Right renal pelvis (tissue), 4 donors: ENCODE measurements at regions not wholly inside any gene's neighbourhood (a gene's known extent, or its start where the extent isn't known, plus 50 kb on each side); places are given as distances from the start of the nearest gene placed in this dataset.
A peak's percentile ranks its signal among the peaks of the same experiment; 100 is the strongest.

Experiments
- DNase-seq, 4 donors: peaks; one replicate each; pipeline ENCODE4 v3.0.0-alpha.2; 2013; ENCODE audit warnings: low read depth in 4 of 4, low spot score in 3 of 4, missing footprints in 1 of 4

DNA sequence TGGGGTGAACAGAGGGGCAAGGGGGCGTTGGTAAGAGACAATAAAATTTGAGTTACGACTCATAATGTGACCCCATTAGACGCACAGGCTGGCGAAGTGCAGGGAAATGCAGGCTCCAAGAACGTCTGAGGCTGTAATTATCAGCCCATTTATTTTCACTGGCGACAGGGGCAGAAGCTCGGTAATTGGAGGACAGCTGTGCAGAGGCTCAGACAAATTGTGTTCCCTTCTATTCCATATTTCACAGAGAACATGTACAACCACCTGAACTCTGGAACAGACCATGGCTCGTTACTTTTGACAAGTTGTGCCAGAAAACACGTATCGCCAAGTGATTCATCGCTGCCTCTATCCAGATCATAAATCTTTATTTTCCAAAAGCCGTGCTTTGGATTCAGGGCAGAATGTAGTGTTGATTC, 137.3 kb upstream of the FRMD4A start:
- DNase-seq = no peak

DNA sequence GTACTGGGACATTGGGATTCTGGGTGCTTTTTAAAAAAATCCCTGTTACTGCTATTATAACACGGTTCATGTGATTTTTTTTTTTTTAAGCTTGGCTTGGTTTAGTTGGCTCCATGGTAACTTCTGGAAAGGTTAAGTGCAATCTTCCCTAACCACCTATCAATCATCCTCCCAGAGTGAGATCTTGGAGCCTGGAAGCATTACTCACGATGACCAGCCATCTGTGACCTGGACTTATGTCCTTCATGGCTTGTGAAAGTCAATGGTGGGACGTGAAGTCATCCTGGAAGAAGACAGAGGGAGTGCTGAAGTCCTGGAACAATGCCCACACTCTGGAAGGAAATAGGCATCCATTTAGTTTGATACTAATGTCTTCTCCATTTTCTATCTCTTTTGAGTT, 135.5 kb upstream of the FRMD4A start:
- DNase-seq = peak in 1 of 4 donors; percentile 6

DNA sequence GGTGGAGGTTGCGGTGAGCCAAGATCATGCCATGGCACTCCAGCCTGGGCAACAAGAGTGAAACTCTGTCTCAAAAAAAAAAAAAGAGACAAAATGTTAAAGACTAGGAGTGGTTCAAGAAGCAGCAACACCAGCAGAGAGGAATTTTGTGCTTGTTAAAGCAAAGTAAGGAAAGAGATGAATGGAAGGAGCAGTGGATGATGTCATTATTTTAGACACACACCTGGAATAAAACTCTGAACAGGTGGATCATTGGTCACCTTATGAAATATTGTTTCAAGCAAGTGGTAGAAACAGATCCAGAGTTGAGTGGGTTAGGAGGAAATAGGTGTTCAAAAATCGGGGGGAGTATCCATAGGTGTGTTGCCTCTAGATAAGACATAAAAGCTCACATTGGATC, 129.7 kb upstream of the FRMD4A start:
- no peak for DNase-seq

DNA sequence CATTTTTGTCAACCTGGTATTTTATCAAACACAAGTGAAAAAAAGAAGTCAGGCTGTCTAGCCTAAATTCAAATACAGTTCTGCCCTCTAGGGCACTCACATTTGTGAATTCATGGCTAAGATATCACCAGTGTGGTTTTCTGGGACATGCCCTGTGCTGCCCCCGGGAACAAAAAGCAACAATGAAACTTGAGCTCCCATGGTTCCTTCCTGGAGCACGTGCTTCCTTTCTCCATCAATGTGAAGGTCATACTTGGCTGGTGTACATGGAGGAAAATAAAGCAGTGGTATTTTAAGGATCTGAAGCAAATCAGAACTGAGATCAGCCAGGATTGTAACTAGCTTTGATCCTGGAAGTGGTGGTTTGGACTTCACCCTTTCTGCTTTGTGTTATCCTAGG, 128.9 kb upstream of the FRMD4A start:
- DNase-seq = no peak

DNA sequence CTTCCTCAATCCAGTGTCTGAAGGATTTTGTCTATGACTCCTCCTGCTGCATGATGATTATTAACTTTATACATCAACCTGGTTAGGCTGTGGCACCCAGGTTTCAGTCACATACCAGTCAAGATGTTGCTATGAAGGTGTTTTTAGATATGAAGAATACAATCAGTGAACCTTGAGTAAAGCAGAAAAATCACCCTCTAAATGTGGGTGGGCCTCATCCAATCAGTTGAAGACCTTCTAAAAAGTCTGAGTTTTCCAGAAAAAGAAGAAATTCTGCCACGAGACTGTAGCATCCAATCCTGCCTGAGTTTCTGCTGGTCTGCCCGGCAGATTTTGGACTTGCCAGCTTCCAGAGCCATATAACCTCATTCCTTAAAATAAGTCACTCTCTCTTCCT, 126.1 kb upstream of the FRMD4A start:
- DNase-seq = no peak

DNA sequence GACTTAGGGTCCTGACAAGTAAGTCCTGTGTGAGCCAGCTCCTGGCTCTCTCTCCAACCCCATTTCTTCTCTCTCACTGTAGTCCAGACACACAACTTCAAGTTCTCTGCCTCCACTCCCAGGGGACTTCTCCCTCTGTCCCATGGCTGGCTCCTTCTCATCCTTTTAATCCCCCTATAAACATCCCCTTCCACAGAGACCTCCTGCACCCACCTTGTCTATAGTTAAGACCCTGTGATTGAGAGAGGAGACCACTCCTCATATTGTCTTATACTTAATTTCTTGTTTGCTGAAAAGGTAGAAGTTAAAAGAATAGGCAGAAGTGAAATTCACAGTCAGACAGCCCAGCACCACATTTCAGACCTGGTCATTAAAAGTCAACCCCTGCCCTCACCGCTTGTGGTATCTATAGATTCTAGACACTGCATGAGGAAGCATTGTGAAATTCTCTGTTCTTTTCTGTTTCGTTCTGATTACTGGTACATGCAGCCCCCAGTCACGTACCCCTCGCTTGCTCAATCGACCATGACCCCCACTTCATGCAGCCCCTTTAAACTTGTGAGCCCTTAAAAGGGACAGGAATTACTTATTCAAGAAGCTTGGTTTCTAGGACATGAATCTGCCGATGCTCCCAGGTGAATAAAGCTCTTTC, 125.6 kb upstream of the FRMD4A start:
- DNase-seq = no peak

DNA sequence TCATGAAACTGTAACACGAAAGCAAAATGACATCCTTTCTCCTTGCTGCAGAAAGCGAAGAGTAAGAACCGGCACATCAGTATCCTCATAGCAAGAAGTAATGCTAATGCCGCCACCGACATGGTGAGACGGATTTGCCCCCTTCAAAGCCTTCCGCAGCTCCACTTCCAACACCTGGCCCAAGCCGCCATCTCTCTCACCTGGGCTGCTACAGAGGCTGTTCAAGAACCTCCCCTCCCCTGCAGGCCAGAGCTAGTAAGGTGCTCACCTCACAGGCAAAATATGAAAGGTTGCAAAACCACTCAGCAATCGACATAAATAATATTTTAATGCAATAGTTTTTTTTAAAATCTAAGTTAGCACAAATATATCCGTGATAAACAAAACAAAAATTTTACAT, 123.9 kb upstream of the FRMD4A start:
- no peak for DNase-seq

DNA sequence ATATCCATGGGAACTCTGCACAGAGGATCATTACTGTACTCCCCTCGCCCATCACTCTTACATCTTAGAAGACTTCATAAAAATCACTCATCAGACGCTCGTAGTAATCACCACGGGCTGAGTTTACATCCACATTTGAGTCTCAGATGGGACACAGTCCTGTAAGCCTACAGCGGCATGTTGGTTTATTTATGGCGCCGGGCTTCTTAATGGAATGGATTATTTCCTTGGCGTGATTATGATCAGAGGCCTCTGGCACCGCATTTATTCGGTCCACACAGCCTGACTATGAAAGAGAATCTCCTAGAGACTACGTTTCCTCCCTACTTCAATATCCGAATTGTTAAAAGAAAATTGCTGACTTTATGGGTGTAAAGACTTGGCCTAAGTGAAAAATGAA, 123.5 kb upstream of the FRMD4A start:
- DNase-seq = no peak

DNA sequence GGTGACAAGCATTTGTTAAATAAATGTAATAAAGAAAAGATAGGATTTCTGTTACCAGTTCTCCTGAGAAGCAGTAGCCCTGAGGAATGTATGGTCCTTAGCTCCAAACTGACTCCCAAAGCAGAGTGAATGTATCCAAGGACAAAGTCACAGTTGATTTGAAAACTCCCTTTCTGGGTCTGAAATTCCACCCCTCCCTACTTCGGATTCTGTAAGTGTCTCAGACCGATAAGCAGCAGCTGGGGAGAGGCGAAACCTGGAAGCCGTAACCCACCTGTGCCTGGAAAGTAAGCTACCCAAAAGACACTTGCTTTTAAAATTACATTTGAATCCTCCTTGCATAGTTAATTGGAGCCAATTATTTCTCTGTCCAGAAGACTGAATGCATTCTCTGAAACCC, 122.9 kb upstream of the FRMD4A start:
- DNase-seq = no peak

DNA sequence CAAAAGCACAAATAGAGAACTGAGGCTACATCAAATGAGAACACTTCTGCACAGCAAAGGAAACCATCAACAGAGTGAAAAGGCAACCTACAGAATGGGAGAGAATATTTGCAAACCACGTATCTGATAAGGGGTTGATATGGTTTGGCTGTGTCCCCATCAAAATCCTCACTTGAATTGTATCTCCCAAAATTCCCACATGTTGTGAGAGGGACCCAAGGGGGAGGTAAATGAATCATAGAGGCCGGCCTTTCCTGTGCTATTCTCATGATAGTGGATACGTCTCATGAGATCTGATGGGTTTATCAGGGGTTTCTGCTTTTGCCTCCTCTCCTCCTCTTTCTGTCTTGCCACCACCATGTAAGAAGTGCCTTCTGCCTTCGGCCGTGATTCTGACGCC, 120.6 kb upstream of the FRMD4A start:
- no peak for DNase-seq

DNA sequence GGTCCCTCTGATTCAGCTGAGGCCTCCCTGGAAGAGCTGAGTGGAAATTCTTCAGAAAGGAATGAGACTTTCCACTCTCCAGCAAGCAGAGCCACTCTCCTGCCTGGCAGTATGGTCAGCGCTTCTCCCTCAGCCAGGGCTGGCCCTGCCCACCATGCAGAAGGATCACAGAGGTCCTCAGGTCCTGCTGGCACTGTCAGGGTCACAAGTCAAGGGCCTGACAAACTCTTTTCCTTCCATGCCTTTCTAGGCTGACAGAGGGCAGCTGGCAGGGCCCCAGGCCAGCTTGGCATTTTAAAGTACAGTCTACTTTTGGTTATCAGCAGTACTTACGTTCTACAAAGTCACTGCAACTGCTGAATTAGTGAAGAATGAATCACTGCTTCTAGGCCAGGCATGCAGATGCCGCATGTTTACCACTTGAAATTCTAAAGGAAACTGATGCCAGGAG, 119.3 kb upstream of the FRMD4A start:
- DNase-seq = no peak

DNA sequence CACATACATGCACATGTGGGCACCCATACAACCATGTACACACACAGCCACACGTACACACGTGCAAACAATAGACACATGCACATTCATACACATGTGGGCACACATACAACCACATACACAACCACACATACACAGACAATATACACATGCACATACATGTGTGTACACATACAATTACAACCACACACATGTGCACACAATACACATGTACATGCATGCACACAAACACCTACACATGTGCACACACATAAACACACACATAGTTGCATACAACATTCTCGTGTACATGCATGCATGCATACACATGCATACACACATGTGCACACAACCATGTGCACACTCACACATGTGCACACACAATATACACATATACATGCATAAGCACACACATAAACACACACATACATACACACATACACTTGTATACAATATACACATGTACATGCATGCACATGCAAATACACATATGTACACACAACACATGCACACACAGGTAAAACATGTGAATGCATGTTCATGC, 118.6 kb upstream of the FRMD4A start:
- no peak for DNase-seq

DNA sequence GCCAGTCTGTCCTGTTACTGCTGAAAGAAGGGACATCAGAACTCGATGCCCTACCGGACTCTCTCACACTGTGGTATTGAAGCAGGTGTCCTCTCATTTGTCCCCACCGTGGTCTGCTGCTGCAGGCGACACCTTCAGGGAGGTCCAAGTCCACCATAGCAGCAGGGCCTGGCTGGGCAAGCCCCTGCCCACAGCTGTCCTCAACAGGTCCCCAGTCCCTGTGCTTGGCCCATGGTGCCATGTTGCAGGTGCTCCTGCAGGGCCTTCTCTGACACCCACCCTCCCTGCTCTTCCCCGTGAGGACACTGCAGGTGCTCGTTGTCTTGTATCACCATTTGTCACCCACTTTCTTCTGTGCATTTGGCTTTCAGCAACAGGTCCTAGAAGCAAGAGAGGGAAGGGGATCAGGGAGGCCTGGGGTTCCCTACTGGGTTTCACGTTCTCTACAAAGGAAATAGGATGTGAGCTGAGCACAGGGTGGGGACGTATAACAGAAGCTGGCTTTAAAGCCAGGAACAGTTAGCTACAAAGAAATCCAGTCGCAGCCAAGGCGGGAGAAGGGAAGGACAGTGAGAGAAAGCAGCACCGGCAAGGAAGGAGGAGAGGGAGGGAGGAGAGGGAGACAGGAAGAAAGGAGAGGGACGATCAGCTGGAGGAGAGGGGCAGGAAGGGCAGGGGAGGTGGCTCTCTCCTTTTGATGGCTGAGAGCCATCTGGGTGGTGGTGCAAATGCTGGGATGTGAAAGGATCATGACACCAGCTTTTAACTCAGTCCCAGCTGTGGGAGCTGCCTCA, 117.7 kb upstream of the FRMD4A start:
- no peak for DNase-seq

DNA sequence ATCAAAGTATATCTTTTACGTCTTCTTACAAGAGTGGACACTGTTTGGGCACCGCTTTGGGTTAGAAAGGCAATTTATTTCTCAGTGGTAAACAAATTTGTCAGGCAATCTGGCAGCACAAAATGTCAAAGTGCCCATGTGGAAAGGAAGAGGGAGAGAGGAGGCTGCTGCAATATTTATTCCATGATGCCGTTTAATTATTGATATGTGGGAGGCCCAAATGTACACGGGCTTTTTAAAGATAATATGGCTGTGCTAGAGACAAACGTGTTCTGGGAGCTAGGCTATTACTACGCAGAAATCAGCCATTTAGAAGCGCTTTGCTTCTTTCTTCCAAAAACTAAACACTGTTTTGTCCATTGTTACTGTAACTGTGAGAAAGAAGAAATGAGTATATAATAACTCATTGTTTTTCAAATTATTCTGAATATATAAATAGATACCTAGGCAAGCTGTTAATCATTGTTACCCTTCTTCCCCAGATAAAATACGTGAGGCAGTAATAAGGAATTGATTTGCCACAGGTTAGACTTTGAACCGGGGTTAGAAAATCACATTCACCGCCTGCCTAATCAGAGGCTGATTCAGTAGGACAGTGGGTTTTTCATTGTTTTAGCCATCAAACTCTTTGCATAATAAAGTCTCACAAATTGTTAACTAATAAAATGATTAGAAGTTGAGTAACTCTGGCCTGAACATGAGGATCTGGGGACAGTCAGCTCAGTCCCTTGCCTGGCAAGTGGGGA, 116.5 kb upstream of the FRMD4A start:
- no peak for DNase-seq

DNA sequence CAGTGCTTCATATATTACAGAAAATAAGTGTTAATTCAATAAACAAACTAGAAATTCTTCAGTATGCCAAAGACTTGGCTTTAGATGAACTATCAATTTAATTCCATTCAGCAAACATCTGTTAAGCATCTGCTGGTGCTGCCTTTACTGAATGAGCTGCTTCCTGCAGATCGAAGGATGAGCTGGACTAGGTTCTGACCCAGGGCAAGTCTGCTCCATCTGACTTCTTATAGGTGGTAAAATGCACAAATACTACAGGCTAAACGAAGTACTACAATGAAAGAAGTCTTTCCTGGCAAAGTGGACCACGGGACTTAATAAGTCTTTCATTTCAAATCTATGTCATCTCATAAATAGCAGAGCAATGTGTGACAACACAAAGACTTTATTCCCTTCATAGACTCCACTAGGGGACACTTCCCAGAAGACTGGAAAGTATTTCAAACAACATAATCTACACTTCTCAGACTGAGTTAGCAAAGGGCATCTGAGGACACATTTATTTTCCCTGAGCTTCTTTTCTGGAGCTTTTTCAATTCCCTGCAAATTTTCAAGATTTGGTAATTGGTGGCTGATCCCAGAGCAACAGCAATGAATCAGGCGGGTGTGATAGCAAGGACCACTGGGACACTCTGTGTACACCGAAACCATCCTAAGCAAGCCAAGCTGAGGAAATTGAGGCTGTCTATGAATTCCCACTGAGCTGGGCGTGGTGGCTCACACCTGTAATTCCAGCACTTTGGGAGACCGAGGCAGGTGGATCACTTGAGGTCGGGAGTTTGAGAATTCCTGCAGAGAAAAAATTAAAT, 108.9 kb upstream of the FRMD4A start:
- no peak for DNase-seq

DNA sequence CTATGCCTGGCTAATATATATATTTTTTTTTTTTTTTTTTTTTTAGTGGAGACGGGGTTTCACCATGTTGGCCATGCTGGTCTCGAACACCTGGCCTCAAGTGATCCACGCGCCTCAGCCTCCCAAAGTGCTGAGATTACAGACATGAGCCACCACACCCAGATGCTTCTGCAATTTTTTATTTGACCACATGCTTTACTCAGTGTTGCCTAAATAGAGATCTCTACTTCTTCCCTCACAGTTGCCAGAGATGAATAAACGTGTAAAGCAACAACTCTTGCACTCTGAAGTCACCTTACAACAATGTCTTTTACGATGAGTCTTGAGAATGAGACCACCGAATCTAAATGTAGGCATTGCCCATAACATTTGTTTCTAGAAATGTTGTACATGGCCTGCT, 107.9 kb upstream of the FRMD4A start:
- DNase-seq = no peak

DNA sequence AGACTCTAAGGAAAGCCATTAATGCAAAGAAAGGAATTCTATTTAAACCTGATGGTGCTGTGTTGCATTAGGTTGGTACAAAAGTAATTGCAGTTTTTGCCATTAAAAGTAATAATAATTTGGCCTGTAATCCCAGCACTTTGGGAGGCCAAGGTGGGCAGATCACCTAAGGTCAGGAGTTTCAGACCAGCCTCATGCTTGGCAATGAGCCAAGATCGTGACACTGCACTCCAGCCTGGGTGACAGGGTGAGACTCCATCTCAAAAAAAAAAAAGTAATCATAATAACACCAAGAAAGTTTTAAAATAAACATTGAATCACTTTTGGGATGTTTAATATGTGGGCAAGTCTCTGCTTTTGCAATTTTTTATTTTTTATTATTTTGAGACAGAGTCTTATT, 107.3 kb upstream of the FRMD4A start:
- DNase-seq = no peak

DNA sequence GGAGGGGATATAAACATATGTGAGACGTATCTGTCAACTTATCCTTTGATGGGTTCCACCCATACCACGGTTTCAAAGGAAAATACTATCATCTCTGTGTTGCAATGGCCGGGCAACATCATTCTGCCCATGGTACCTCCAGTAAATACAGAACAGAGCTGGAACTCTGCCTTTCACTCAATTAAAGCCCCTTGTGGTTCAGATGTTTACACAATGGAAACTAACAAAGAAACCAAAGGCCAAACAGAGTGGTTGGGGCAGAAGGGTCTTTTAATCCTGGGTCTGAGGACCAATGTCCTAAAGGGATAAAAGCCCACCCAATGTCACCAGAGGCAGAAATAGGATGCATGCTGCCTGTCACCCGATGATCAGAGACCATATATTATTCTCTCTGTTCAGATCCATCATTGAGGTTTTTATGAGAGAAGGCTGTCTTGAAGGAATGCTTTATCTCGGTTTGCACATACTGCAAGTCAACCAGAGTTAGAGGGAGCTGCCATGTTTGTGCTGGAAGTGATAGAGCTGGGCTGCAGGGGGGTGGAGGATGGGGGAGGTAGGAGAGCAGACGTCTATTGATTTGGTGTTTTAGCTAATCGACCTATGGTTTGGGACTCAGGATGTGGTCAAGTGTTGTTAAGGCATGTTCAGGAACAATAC, 105.4 kb upstream of the FRMD4A start:
- no peak for DNase-seq

DNA sequence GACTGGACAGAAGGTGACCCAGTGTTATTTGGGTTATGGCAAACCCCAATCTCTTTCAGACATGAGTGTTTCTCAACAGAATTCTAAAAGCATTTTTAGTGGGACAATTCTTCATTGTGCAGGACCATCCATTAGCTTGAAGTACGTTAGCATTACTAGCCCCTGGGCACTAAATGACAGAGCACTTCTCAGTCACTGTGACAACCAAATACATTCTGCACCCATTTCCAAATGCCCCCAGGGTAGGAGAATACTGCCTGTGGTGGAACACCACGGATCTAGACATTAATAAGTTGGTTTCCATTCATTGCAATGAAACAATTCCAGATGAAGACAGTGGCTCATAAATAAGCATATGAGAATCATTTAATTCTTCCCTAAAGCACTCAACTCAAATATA, 102.4 kb upstream of the FRMD4A start:
- no peak for DNase-seq

DNA sequence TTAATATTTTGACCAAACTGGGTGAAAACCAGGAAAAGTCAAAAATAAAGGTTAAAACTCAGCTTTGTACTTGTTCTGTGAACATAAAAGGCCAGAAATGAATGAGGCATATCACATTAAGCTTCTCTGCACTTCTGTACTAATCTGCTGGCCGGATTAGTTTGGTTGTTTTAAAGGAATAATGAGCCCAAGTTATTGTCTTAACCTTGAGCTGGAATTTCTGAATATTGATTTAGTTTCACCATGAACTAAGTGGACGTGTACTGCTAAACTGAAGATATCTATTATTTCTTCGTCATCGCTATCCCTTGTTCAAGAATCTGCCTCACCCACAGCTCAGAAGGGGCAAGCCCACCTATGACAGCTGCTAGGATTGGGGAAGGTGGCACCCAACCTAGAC, 101.1 kb upstream of the FRMD4A start:
- DNase-seq = no peak
